HCT116 (cell line): ENCODE measurements at regions not wholly inside any gene's neighbourhood (a gene's known extent, or its start where the extent isn't known, plus 50 kb on each side); places are given as distances from the start of the nearest gene placed in this dataset.

Experiments used
- ATAC-seq: fragments of 200-7000 bp; cut with Tn5 transposase; 2 replicates; pipeline ENCODE4 v1.9.1; 2020; ENCODE audit warnings: mild to moderate bottlenecking, moderate library complexity
- BruUV-seq: library from RNA; stranded (reverse); fragments of 400-500 nt; replicated peaks from 2 replicates; lab custom pipeline; 2021; lab: Mats Ljungman, UMichigan
- CTCF ChIA-PET: fragments of 300-600 bp; sonication (Branson Sonifier 250); formaldehyde crosslinking; loops from one replicate; lab custom pipeline; 2021; ENCODE audit warnings: antibody characterized with exemption; lab: Charles Lee
- POLR2A ChIA-PET: fragments of 300-600, 350-600 bp; sonication (Branson Sonifier 250); formaldehyde crosslinking; loops from one replicate; lab custom pipeline; 2021; ENCODE audit warnings: antibody characterized with exemption; lab: Charles Lee
- RAD21 ChIA-PET, 2 experiments: fragments of 300-600 bp; sonication (Branson Sonifier 250); formaldehyde crosslinking; loops; one replicate each; lab custom pipeline; 2023; ENCODE audit warnings: low total read pairs in 2 of 2; ENCODE audit not compliant: uncharacterized antibody in 2 of 2, unreplicated experiment in 2 of 2, low non-redundant PET in 1 of 2; lab: Charles Lee
- DNase-seq: peaks from one replicate; pipeline ENCODE4 v3.0.0-alpha.2; 2010; ENCODE audit warnings: low read depth, low spot score
- H2AFZ ChIP-seq: fragments of 200-600 bp; shearing (Covaris generic), sonication (generic); 2 replicates; pipeline ENCODE4 v1.6.1; 2017; ENCODE audit warnings: low read depth, mixed run types, mixed read lengths, antibody characterized with exemption, low read length; ENCODE audit not compliant: poor library complexity, severe bottlenecking
- H3K27ac ChIP-seq: 2 replicates; pipeline ENCODE4 v1.5.1; 2012; ENCODE audit warnings: low read depth, low read length
- H3K27me3 ChIP-seq: fragments of 200-600 bp; sonication (generic); 2 replicates; pipeline ENCODE4 v1.6.1; 2016; ENCODE audit warnings: mixed run types, low read length, mixed read lengths; ENCODE audit not compliant: insufficient read depth
- H3K36me3 ChIP-seq, 2 experiments: fragments of 200-500 bp in 1 of 2; fragments of 200-600 bp in 1 of 2; sonication (Bioruptor generic) in 1 of 2; sonication (generic) in 1 of 2; 2 replicates each; pipeline versions ENCODE4 v1.5.1 to v1.6.1; 2014 to 2016; ENCODE audit warnings: low read length in 2 of 2, inconsistent platforms in 1 of 2, mixed read lengths in 1 of 2, mixed run types in 1 of 2; ENCODE audit not compliant: insufficient read depth in 2 of 2, control insufficient read depth in 1 of 2
- H3K4me1 ChIP-seq, 2 experiments: fragments of 200-600 bp in 1 of 2; sonication (generic) in 1 of 2; 2 replicates each; pipeline versions ENCODE4 v1.5.1 to v1.6.1; 2012 to 2017; ENCODE audit warnings: low read length in 2 of 2, inconsistent platforms in 1 of 2, mild to moderate bottlenecking in 1 of 2, mixed read lengths in 1 of 2, mixed run types in 1 of 2, moderate library complexity in 1 of 2; ENCODE audit not compliant: insufficient read depth in 2 of 2, control insufficient read depth in 1 of 2
- H3K4me2 ChIP-seq: fragments of 200-600 bp; sonication (generic); 2 replicates; pipeline ENCODE4 v1.6.1; 2017; ENCODE audit warnings: mixed run types, low read length, mixed read lengths
- H3K4me3 ChIP-seq, 2 experiments: fragments of 200-600 bp in 1 of 2; sonication (generic) in 1 of 2; replicated peaks in 1 of 2; 2 replicates each; pipeline ENCODE4 v1.5.1; 2011 to 2016; ENCODE audit warnings: low read length in 2 of 2, control low read depth in 1 of 2, low read depth in 1 of 2, mild to moderate bottlenecking in 1 of 2, mixed read lengths in 1 of 2, mixed run types in 1 of 2
- H3K79me2 ChIP-seq: fragments of 200-600 bp; sonication (generic); 2 replicates; pipeline ENCODE4 v1.6.1; 2017; ENCODE audit warnings: mild to moderate bottlenecking, mixed run types, low read length, moderate library complexity, mixed read lengths; ENCODE audit not compliant: insufficient read depth
- H3K9ac ChIP-seq: fragments of 200-600 bp; sonication (generic); 2 replicates; pipeline ENCODE4 v1.6.1; 2016; ENCODE audit warnings: low read length, mixed read lengths
- H3K9me2 ChIP-seq: fragments of 200-600 bp; sonication (generic), shearing (Covaris generic); 2 replicates; pipeline ENCODE4 v1.6.1; 2017; ENCODE audit warnings: mixed run types, mild to moderate bottlenecking, moderate library complexity; ENCODE audit not compliant: insufficient read depth
- H3K9me3 ChIP-seq, 2 experiments: fragments of 200-500 bp in 1 of 2; fragments of 200-600 bp in 1 of 2; sonication (Bioruptor generic) in 1 of 2; sonication (generic) in 1 of 2; 2 replicates each; pipeline ENCODE4 v1.6.1; 2014 to 2017; ENCODE audit warnings: low read length in 2 of 2, mixed read lengths in 2 of 2, inconsistent platforms in 1 of 2, low read depth in 1 of 2, mild to moderate bottlenecking in 1 of 2, mixed run types in 1 of 2, moderate library complexity in 1 of 2; ENCODE audit not compliant: control insufficient read depth in 1 of 2, insufficient read depth in 1 of 2
- H4K20me1 ChIP-seq: fragments of 200-600 bp; sonication (generic), shearing (Covaris generic); 2 replicates; pipeline ENCODE4 v1.6.1; 2017; ENCODE audit warnings: mixed run types, mild to moderate bottlenecking, moderate library complexity; ENCODE audit not compliant: insufficient read depth
- CBX3 ChIP-seq: IDR thresholded peaks from 2 replicates; pipeline ENCODE4 v1.6.1; 2012; ENCODE audit warnings: low read depth
- ELF1 ChIP-seq: IDR thresholded peaks from 2 replicates; pipeline ENCODE4 v1.6.1; 2012; ENCODE audit warnings: low read depth, borderline replicate concordance
- EZH2phosphoT487 ChIP-seq: fragments of 200-600 bp; IDR thresholded peaks from 2 replicates; pipeline ENCODE4 v1.6.1; 2018; ENCODE audit warnings: antibody characterized with exemption, borderline replicate concordance
- JUND ChIP-seq: IDR thresholded peaks from 2 replicates; pipeline ENCODE4 v1.6.1; 2012
- POLR2A ChIP-seq: IDR thresholded peaks from 2 replicates; pipeline ENCODE4 v1.7.0; 2011; ENCODE audit warnings: borderline replicate concordance; ENCODE audit not compliant: insufficient read depth, insufficient read length; ENCODE audit errors: extremely low read depth
- RAD21 ChIP-seq: IDR thresholded peaks from 2 replicates; pipeline ENCODE4 v1.6.1; 2012; ENCODE audit warnings: low read depth, mild to moderate bottlenecking
- SIN3A ChIP-seq: IDR thresholded peaks from 2 replicates; pipeline ENCODE4 v1.6.1; 2012; ENCODE audit warnings: low read depth
- SP1 ChIP-seq: IDR thresholded peaks from 2 replicates; pipeline ENCODE4 v1.6.1; 2012; ENCODE audit warnings: low read depth
- SRF ChIP-seq: IDR thresholded peaks from 2 replicates; pipeline ENCODE4 v1.6.1; 2012; ENCODE audit warnings: low read depth
- YY1 ChIP-seq: IDR thresholded peaks from 2 replicates; pipeline ENCODE4 v1.6.1; 2011; ENCODE audit warnings: low read length, low read depth, moderate library complexity, mild to moderate bottlenecking; ENCODE audit not compliant: insufficient replicate concordance; ENCODE audit errors: extremely low read depth
- ZFX ChIP-seq: fragments of 450-650 bp; IDR thresholded peaks from 2 replicates; pipeline ENCODE4 v1.6.1; 2017
- ZNF274 ChIP-seq: fragments of 200-500 bp; sonication (Bioruptor generic); IDR thresholded peaks from 2 replicates; pipeline ENCODE4 v1.6.1; 2014; ENCODE audit warnings: mild to moderate bottlenecking, low read depth, low read length, inconsistent platforms
- intact Hi-C: fragments of 100-400 bp; cut with micrococcal nuclease; formaldehyde crosslinking; loops from 2 replicates; pipeline ENCODE4 v1.10.0; 2022
- TF ChIP-seq, protein P1 (sequence below): IDR thresholded peaks from 2 replicates; pipeline ENCODE4 v1.6.1; 2012
- TF ChIP-seq, protein P2 (sequence below): IDR thresholded peaks from 2 replicates; pipeline ENCODE4 v1.6.1; 2011; ENCODE audit warnings: mild to moderate bottlenecking, low read length, moderate library complexity; ENCODE audit not compliant: insufficient replicate concordance; ENCODE audit errors: extremely low read depth
- TF ChIP-seq, protein P3 (sequence below), 3 experiments: fragments of 200-600 bp in 1 of 3; sonication (generic) in 1 of 3; IDR thresholded peaks in 2 of 3; conservative IDR thresholded peaks in 1 of 3; 2 replicates each; pipeline ENCODE4 v1.5.1; 2012 to 2017; ENCODE audit warnings: low read depth in 2 of 3, low read length in 2 of 3, antibody characterized with exemption in 1 of 3, borderline replicate concordance in 1 of 3, control low read depth in 1 of 3, mild to moderate bottlenecking in 1 of 3, mixed read lengths in 1 of 3, mixed run types in 1 of 3, moderate library complexity in 1 of 3; ENCODE audit not compliant: insufficient read depth in 1 of 3

DNA sequence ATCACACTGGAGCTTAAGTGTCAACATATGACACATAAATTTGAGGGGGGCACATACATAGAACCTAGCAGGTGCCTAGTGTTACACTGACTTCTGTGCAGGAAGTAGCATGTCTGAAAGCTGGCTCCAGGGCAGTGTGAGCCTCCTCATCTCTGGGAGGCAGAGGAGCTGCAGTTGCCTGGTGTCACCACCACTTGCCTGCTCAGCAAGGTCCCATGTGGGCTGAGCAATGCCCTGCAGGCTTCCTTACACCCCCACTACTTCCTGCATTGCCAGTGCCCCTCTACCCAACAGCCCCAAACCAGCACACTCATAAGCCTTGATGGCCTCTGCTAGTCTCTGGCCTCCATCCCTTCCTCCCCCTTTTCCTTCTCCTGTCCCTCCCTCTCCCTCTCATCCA is 165.8 kb downstream of the BUD13 start:
- no peak for ATAC-seq
- no TSS peak for BruUV-seq

More for the DNA sequence above, 165.8 kb downstream of the BUD13 start:
- no peaks in the 10 kb centered on the region for H3K36me3 ChIP-seq
- intact Hi-C loops: no loop called here
- peaks cover 19% of the 10 kb centered on the region for H3K27me3 ChIP-seq
- ChIA-PET CTCF (no interaction called here), POLR2A (no interaction called here), RAD21 (no interaction called here)
- no peak overlapping the region for H3K9ac ChIP-seq
- H3K4me1 ChIP-seq: no peaks in the 10 kb centered on the region
- no peaks in the 10 kb centered on the region for H3K9me3 ChIP-seq
- no peak overlapping the region for H3K4me3 ChIP-seq
- no peak overlapping the region for H2AFZ ChIP-seq
- DNase-seq: no peak
- H3K4me2 ChIP-seq: no peak overlapping the region
- no peak overlapping the region for H3K27ac ChIP-seq
- no peaks in the 10 kb centered on the region for H4K20me1 ChIP-seq
- no peaks in the 10 kb centered on the region for H3K9me2 ChIP-seq
- no peak for TF ChIP-seq ZNF274
- TF ChIP-seq CBX3: no peak
- TF ChIP-seq ZFX: no peak
- no peak for TF ChIP-seq SRF
- TF ChIP-seq, protein P1, sequence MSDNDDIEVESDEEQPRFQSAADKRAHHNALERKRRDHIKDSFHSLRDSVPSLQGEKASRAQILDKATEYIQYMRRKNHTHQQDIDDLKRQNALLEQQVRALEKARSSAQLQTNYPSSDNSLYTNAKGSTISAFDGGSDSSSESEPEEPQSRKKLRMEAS: no peak
- no peak for TF ChIP-seq EZH2phosphoT487
- TF ChIP-seq RAD21: no peak
- TF ChIP-seq, protein P2, sequence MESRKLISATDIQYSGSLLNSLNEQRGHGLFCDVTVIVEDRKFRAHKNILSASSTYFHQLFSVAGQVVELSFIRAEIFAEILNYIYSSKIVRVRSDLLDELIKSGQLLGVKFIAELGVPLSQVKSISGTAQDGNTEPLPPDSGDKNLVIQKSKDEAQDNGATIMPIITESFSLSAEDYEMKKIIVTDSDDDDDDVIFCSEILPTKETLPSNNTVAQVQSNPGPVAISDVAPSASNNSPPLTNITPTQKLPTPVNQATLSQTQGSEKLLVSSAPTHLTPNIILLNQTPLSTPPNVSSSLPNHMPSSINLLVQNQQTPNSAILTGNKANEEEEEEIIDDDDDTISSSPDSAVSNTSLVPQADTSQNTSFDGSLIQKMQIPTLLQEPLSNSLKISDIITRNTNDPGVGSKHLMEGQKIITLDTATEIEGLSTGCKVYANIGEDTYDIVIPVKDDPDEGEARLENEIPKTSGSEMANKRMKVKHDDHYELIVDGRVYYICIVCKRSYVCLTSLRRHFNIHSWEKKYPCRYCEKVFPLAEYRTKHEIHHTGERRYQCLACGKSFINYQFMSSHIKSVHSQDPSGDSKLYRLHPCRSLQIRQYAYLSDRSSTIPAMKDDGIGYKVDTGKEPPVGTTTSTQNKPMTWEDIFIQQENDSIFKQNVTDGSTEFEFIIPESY: no peak
- no peak for TF ChIP-seq ELF1
- TF ChIP-seq, protein P3, sequence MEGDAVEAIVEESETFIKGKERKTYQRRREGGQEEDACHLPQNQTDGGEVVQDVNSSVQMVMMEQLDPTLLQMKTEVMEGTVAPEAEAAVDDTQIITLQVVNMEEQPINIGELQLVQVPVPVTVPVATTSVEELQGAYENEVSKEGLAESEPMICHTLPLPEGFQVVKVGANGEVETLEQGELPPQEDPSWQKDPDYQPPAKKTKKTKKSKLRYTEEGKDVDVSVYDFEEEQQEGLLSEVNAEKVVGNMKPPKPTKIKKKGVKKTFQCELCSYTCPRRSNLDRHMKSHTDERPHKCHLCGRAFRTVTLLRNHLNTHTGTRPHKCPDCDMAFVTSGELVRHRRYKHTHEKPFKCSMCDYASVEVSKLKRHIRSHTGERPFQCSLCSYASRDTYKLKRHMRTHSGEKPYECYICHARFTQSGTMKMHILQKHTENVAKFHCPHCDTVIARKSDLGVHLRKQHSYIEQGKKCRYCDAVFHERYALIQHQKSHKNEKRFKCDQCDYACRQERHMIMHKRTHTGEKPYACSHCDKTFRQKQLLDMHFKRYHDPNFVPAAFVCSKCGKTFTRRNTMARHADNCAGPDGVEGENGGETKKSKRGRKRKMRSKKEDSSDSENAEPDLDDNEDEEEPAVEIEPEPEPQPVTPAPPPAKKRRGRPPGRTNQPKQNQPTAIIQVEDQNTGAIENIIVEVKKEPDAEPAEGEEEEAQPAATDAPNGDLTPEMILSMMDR (IDR thresholded peaks at IDR 0.05 in 2 of 3, conservative IDR thresholded peaks at IDR 0.05 in 1 of 3; ENCODE audit: borderline replicate concordance in 1 of 3, insufficient read depth in 1 of 3, low read depth in 2 of 3, low read length in 2 of 3): no peak
- TF ChIP-seq SIN3A: no peak
- TF ChIP-seq POLR2A: no peak
- TF ChIP-seq SP1: no peak
- TF ChIP-seq YY1: no peak
- no peak for TF ChIP-seq JUND
- no peaks in the 10 kb centered on the region for H3K79me2 ChIP-seq
